ENCODE measurements at regions not wholly inside any gene's neighbourhood (a gene's known extent, or its start where the extent isn't known, plus 50 kb on each side); places are given as distances from the start of the nearest gene placed in this dataset.

- no peak for DNase-seq (ENCODE audit: low spot score)
Measured at GRCh38 chr4:180052629-180053028, 2190.6 kb upstream of the TENM3 start.

- no peak for DNase-seq (ENCODE audit: low spot score)
Measured at GRCh38 chr4:180054291-180054690, 2188.9 kb upstream of the TENM3 start.

- DNase-seq (ENCODE audit: low spot score): no peak
Measured at GRCh38 chr4:180057299-180057721, 2185.9 kb upstream of the TENM3 start.

DNA sequence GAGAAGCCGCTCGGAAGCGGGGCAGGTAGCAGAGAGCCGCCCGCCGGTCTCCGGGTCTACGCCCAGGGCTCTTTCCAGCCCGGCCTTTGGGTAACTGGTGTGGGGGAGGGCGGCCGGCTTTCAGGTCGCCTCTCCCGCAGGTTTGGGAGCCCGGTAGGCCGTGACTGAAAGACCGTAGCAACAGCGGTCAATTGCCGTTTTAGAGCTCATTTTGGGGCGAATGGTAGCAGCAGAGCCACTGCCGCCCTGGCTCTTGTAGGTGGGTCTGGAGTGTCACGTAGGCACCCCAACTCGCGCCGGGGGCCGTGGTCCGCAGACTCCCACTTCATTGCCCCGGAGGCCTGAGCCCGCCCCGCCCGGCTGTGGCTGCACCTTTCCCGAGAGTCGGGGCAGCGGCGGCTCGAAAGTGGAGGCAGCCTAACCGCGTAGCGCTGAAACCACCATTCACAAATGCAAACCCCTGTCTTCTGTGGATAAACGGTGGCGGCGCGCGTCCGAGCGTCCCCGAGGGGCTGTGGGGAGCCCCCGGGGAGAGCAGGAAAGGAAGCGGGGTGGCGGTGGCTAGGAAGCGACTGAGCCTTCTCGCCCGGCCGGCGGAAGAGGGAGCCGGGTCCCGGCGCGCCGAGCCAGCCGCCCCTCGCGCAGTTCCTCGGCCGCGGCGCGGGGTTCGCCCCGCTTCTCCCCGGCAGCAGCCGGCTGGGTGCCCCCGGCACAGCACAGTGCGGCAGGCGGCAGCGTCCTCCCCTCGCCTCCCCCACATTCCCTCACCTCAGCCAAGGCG lies 2185.1 kb upstream of the TENM3 start:
- DNase-seq (ENCODE audit: low spot score): peak; percentile 17

GRCh38 chr4:180058691-180059215 lies 2184.4 kb upstream of the TENM3 start:
- peak; percentile 36 for DNase-seq (ENCODE audit: low spot score)

DNA sequence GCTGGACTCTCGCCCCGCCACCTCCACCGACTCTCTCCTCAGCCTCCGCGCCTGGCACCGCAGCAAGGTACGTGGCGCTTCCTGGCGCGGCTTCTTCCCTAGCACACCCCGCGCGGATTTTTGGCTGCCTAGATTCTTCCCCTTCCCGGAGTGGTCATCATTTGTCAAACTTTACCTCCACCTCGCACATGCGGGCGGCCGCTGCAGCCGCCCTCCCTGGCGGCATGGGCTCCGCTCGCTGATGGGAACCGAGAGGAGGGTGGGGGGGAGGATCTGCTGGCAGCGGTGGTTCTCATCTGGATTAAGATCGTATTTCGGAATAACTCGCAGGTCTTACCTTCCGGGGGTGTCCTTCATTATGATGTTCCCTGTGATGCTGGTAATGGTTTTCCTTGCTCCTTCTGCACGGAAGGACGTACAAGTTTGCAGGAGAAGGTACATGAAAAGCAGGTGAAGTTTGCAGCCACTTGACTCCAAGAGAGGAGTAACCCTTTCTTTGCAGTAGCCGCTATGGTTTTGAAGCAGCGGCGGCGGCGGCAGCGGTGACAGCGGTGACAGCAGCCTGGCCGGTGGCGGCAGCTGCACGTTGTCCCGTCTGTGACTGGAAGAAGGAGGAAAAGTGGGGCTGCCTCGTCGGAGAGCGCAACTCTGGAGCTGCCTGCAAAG lies 2183.9 kb upstream of the TENM3 start:
- peak; percentile 2 for DNase-seq (ENCODE audit: low spot score)

DNA sequence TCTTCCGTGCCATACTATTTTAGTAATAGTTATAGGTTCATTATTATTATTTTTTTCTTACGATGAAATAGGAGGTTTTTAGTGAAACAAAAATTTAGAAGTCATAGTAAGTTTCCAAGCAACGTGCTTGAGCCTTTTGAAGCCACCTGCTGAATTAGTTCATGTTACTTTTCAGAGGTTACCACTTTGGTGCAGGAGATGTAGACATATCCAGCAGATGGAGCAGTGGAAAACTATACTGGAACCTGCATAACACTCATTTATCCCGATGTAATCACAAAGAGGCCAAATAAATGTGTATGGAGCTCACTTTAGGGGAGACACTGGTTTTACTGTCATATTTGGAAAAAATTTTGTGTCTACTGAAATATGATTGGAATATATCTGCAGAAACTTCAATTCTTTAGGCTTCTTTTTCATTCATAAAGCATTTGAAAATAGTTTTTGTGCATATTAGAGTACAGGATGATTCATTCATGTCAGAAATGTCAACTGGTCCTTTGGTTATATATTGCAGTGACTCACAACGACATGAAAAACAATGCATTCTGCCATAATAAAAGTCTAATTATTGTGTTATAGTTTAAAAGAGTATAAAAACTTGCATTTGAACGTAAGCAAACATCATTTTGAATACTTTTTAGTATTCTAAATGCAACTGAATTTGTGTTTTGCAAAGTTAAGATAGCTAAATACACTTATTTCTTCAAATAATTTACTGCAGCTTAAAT lies 2182.9 kb upstream of the TENM3 start:
- peak; percentile 3 for DNase-seq (ENCODE audit: low spot score)

DNA sequence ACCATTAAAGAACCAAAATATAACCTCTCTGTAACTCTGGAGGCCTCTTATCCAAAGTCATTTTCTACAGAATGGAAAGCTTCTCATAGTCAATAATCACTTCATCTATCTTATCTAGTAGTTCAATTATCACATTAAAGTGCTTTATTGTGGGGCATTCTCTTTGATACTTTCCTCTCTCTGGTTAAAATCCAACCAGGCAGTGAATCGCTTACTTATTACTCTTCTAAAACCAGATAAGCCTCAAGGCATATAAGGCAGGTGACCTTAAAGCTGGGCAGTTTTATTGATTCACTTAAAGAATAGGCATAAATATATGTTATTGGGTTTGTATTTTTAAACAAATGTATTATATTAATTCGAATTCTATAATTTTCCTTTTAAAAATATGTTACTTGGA lies 2162.1 kb upstream of the TENM3 start:
- DNase-seq (ENCODE audit: low spot score): no peak

DNA sequence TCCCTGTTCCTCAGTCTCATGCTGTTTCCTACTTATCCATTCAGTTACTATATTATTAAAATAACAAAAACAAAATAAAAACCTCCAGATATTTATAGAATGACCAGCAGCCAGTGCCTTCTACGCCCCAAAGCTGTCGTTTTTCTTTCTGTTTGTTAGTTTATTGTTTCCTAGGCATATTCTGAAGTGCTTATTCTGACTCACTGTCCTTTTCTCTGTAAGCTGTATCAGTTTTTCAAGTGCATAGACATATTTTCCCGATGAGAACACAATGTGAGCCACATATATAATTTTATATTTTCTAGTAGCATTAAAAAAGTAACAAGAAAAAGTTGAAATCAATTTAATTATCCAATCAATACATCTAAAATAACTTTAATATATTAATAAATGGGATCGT lies 2158.6 kb upstream of the TENM3 start:
- no peak for DNase-seq (ENCODE audit: low spot score)

DNA sequence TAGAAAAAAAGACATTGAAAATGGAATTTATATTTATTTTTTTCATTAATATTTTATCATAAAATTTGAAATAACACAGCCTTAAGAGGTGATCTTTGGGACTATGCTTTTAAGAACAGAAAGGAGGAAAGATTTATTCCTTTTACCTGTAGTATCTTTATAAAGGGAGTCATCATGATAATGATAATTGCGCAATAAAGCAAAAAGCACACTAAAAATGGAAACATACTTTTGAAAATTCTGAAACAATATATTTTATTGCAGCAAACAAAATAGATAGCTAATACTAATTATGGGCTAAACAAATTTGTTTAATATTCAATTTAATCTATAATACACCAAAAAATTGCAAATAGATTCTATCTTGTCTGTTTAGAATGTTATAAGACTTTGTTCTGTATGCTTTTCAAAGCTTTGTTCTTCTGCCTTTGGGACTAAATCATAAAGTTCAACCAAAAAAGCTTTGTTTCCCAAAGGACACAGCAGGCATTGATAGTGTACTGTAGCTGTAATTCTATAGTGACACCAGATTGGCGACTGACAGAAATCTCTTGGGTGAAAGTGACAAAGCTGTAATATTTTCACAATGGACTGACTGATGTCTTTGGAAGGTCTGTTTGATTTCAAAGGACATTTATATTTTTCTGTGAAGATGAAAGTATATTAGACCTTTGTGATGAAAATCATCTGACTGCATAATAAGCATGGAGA lies 2156.6 kb upstream of the TENM3 start:
- DNase-seq (ENCODE audit: low spot score): no peak

DNA sequence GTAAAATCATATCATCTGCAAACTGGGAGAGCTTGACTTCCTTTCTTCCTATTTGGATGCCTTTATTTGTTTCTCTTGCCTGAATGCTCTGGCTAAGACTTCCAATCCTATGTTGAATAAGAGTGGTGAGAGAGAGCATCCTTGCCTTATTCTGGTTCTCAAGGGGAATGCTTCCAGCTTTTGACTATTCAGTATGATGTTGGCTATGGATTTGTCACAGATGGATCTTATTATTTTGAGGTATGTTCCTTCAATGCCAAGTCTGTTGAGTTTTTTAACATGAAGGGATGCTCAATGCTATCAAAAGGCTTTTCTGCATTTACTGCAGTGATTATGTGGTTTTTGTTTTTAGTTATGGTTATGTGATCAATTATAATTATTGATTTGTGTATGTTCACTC lies 2144.6 kb upstream of the TENM3 start:
- no peak for DNase-seq (ENCODE audit: low spot score)

- DNase-seq (ENCODE audit: low spot score): no peak
Measured at GRCh38 chr4:180099957-180100356, 2143.2 kb upstream of the TENM3 start.

DNA sequence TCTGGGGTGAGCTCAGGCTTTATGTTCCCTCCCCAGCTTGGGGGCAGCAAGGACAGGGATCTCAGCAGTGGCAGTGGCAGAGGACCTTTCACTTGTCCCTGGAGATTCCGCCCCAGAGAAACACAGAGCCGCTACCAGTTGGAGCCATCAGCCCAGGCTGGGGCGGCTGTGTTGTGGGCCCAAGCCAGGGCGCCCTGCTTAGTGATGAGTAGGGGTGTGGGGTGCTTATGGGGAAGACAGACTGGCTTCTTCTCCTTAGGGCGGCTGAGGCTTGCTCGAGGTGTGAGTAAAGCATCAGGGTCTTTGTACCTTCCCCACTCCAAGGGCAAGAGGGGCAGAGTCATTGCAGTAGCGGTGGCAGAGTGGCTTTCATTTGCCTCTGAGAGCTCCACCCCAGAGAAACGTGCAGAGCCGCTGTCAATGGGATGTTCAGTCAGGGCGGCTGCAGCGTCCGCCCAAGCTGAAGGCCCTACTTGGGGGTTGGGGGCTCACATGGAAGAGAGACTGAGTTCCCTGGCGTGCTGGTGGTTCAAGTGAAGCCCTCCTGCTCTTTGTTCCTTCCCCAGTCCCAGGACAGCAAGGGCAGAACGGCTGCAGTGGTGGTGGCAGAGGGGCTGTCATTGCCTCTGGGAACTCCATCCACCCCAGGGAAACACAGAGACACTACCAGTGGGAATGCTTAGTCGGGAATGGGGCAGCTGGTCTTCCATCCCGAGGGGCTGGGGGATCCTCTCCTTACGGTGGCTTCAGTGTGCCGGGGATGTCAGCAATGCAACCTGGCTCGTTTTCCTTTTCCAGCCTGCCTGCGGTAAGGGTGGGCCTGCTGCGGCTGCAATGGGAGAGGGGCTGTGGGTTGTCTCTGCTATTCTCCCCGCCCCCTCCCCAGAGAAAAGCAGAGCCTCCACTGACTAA lies 2142.5 kb upstream of the TENM3 start:
- DNase-seq (ENCODE audit: low spot score): no peak

DNA sequence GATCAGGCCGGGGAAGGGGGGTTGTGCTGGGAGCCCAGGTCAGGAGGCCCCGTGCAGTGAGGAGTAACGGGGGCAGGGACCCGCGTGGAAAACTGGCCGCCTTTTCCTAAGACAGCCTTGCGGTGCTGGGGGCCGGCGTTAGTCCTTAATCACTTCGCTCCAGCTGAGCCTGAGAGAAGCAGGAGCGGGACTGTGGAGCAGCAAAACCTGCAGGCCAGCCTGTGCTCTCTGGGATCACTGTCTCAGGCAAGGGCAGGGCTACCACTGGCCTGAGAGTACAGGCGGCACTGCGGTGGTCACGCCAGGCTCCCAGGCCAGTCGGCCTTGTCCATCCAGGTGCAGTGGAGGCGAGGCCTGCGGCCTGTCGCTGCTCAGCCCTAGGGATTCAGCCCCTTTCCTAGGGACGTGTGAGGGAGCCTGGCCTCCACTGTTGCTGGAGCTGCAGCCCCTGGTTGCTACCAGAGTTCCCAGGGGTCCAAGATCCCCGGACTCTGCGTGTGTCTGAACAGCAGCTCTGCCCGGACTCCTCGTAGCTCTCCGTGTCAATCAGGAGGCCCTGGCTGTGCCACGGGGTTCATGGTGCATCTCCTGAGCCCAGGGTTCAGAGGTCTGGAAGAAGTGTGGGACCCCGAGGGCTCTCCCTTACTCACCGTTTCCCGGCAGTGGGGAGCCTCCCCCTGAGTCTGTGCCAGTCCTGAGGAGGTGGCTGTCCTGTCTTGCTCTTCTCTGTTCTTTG lies 2141.7 kb upstream of the TENM3 start:
- DNase-seq (ENCODE audit: low spot score): no peak

DNA sequence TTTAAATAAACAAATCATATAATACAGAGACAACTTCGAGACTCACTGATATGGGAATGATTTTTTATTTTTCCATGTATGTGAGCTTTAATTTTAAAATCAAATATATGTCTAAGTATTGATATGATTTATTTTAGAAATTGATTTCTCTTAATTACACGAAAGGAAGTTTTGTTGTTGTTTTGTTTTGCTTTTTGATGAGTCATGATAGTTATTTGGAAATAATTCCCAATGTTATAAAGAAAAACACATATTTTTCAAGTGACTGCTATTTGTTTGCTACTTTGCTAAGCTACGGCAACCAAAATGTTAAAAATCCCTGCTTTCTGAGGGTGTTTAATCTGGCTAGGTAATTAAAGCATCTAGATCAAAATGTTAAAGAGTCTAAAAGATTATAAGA lies 2139.4 kb upstream of the TENM3 start:
- DNase-seq (ENCODE audit: low spot score): no peak

GRCh38 chr4:180105362-180105761 lies 2137.8 kb upstream of the TENM3 start:
- no peak for DNase-seq (ENCODE audit: low spot score)

DNA sequence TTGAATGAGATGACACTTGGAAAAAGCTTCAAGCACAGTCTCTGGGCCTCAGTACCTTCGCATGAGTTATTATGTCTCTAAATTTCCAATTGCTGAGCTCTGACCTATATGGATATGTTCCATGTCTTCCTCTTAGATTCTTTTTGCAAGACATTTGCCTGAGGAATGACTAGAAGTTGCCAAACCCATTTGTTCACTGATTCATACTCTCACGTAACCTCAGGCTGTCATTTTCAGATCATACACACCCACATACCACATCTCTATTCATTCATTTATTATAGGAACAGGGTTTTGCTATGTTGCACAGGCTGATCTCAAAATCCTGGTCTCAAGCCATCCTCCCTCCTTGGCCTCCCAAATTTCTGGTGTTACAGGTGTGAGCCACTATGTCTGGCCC lies 2137.1 kb upstream of the TENM3 start:
- no peak for DNase-seq (ENCODE audit: low spot score)

DNA sequence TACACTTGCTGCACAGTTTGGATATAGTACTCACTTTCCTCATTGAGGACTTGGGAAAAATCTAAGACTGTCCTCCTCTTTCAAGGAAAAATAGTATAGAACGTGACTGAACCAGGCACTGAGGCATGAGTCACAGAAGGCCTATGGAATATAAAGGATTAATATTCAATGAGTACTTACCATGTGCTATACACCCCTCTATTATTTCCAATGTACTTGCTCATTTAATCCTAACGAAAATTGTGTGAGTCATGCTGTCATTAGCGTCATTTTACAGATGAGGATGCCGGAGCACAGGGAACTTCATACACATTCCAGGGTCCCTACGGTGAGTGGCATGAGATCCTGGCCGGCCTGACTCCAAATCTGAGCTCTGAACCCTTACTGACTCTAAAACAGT lies 2136.2 kb upstream of the TENM3 start:
- DNase-seq (ENCODE audit: low spot score): no peak

DNA sequence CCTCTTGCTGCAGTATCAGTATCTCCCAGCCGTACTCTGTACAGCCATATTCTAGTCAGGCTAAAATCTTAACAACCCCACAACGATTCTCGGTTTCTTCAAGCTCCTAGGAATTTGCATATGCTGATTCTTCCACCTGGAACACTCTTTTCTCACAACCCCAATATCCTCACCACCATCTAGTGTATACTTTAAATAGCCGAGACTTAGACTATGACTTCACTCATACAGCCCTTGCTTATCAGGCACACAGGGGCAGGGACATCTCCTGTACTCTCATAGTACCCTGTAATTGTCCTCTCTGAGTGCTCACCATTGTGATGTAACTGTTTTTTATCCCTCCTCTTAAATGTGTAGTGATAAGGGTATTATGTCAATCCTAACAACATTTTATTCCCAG lies 2126.4 kb upstream of the TENM3 start:
- DNase-seq (ENCODE audit: low spot score): no peak

DNA sequence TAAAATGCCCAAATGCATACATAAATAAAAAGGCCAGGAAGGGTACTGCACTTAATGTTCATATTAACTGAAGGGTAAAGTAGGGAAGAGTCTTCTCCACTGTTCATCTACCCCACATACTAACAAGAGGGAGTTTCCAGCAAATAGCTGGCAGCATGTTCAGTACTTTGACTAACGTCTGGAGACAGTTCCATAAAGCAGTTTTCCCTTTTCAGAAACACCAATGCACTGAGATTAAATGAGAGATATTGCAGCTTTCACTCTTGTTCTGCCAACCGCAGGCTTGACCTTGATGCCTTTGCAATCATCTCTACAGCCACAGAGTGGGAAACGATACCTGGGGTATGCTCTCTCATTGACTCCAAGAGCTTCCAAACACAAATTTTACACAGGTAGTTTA lies 2123.1 kb upstream of the TENM3 start:
- no peak for DNase-seq (ENCODE audit: low spot score)
